ENCODE measurements at regions not wholly inside any gene's neighbourhood (a gene's known extent, or its start where the extent isn't known, plus 50 kb on each side); places are given as distances from the start of the nearest gene placed in this dataset.

- no peak overlapping the region for H3K18ac ChIP-seq (ENCODE audit: extremely low read depth, low read length)
- no peaks in the 10 kb centered on the region for H3K27me3 ChIP-seq (replicated peaks in 1 of 4; ENCODE audit: control insufficient read depth in 3 of 4, extremely low read depth in 1 of 4, insufficient read depth in 3 of 4, low read length in 3 of 4)
- no peak overlapping the region for H2BK15ac ChIP-seq (ENCODE audit: low read length)
- no peak overlapping the region for H2BK20ac ChIP-seq (ENCODE audit: low read length)
- no peak overlapping the region for H4K5ac ChIP-seq (ENCODE audit: insufficient read length, low read depth, low read length)
- H3K9me3 ChIP-seq (ENCODE audit: insufficient read depth in 2 of 2, low read depth in 1 of 2, low read length in 1 of 2), result 0 out of 4 replicates have a peak, but pooled peaks cover 0 to 2% of the 10 kb centered on the region in 2 experiments
- H4K91ac ChIP-seq (replicated peaks; ENCODE audit: insufficient read length, low read length), result no peak overlapping the region
- H2AK5ac ChIP-seq (ENCODE audit: low read depth, low read length), result no peak overlapping the region
- no peak overlapping the region for H3K4ac ChIP-seq (replicated peaks; ENCODE audit: insufficient read length, low read depth, low read length)
- H3K14ac ChIP-seq (ENCODE audit: insufficient read length), result no peak overlapping the region
- no peak overlapping the region for H4K8ac ChIP-seq (ENCODE audit: extremely low read depth, insufficient read depth, low read length)
- H3K4me2 ChIP-seq (ENCODE audit: insufficient read depth in 1 of 2, low read depth in 2 of 2, low read length in 2 of 2), result no peak overlapping the region
- H2AFZ ChIP-seq (ENCODE audit: low read length), result no peak overlapping the region
- POLR2A ChIA-PET (ENCODE audit: partially characterized antibody), result no interaction called here
- DNase-seq (ENCODE audit: low read depth in 1 of 2, low spot score in 2 of 2) (no peak), FAIRE-seq (no peak)
- no peak overlapping the region for H3K9ac ChIP-seq (replicated peaks in 1 of 4; ENCODE audit: extremely low read depth in 1 of 4, low read depth in 3 of 4, low read length in 3 of 4)
- no peaks in the 10 kb centered on the region for H3K4me1 ChIP-seq (replicated peaks in 1 of 4; ENCODE audit: control insufficient read depth in 3 of 4, insufficient read depth in 4 of 4, low read length in 3 of 4)
- H3K23ac ChIP-seq (ENCODE audit: insufficient read length), result no peak overlapping the region
- no peaks in the 10 kb centered on the region for H4K20me1 ChIP-seq (replicated peaks in 1 of 2; ENCODE audit: control insufficient read depth in 1 of 2, insufficient read depth in 2 of 2, low read length in 2 of 2)
- H3K56ac ChIP-seq (replicated peaks; ENCODE audit: insufficient read length, low read depth, low read length), result no peak overlapping the region
- no peaks in the 10 kb centered on the region for H3K36me3 ChIP-seq (ENCODE audit: control insufficient read depth in 2 of 4, insufficient read depth in 4 of 4, low read length in 3 of 4)
- H3K4me3 ChIP-seq (ENCODE audit: extremely low read depth in 1 of 4, insufficient read depth in 2 of 4, low read depth in 3 of 4, low read length in 4 of 4), result no peak overlapping the region
- no peaks in the 10 kb centered on the region for H3K79me2 ChIP-seq (ENCODE audit: control insufficient read depth in 1 of 2, insufficient read depth in 2 of 2, low read length in 2 of 2)
- H2BK12ac ChIP-seq (ENCODE audit: low read depth, low read length), result no peak overlapping the region
- H2BK120ac ChIP-seq (replicated peaks; ENCODE audit: low read depth, low read length), result no peak overlapping the region
- CTCF ChIA-PET (ENCODE audit: partially characterized antibody), result interaction anchor here (1.0 kb wide), 1 partner anchor 585 kb away, joined by 4 read pairs; no protein-coding TSS in a partner anchor
- H3K27ac ChIP-seq (ENCODE audit: low read depth, low read length), result no peak overlapping the region
- no peaks in the 10 kb centered on the region for H3K23me2 ChIP-seq (ENCODE audit: low read depth, low read length)
- no peaks in the 10 kb centered on the region for H3K79me1 ChIP-seq (ENCODE audit: low read depth, low read length)
- H2BK5ac ChIP-seq (ENCODE audit: low read depth, low read length), result no peak overlapping the region
- TF ChIP-seq NRF1 (IDR thresholded peaks at IDR 0.05; ENCODE audit: low read depth, low read length) (no peak), ZNF274 (IDR thresholded peaks at IDR 0.05; ENCODE audit: borderline replicate concordance, extremely low read depth, low read length) (no peak), POU5F1 (IDR thresholded peaks at IDR 0.05; ENCODE audit: low read depth, low read length) (no peak), GABPA (IDR thresholded peaks at IDR 0.05; ENCODE audit: borderline replicate concordance, insufficient read depth, low read length) (no peak), CBX5 (IDR thresholded peaks at IDR 0.05; ENCODE audit: low read depth, low read length) (no peak), ASH2L (IDR thresholded peaks at IDR 0.05; ENCODE audit: low read length) (no peak), RXRA (IDR thresholded peaks at IDR 0.05; ENCODE audit: insufficient read depth, low read depth, low read length) (no peak), RFX5 (IDR thresholded peaks at IDR 0.05; ENCODE audit: borderline replicate concordance, low read depth, low read length) (no peak)
Measured at GRCh38 chr13:76454991-76455390, 431.2 kb downstream of the KCTD12 start.

Data from H1 (cell line).